Right lobe of liver (tissue), 6 donors: ENCODE measurements at regions not wholly inside any gene's neighbourhood (a gene's known extent, or its start where the extent isn't known, plus 50 kb on each side); places are given as distances from the start of the nearest gene placed in this dataset.
"Not testable (repeated sequence)": the region's sequence is repeated elsewhere in the genome, so short reads cannot be mapped to it uniquely, and the experiment has no call there.

Experiments
- ATAC-seq, 4 donors: fragments of 200-7000 bp; cut with Tn5 transposase; one replicate each; pipeline ENCODE4 v1.9.1; 2020; ENCODE audit warnings: mild to moderate bottlenecking in 4 of 4, moderate library complexity in 4 of 4
- DNase-seq, 3 donors: peaks; one replicate each; pipeline ENCODE4 v3.0.0-alpha.2; 2020
- H3K27ac ChIP-seq, 3 donors: fragments of 200-600 bp; one replicate each; pipeline ENCODE4 v1.8.0; 2022
- H3K27me3 ChIP-seq, 2 donors: fragments of 200-600 bp; one replicate each; pipeline ENCODE4 v1.8.0; 2022
- H3K36me3 ChIP-seq, 4 donors: fragments of 200-600 bp; sonication (generic) in 1 of 4; one replicate each; pipeline versions ENCODE4 v1.5.1 to v1.8.0; 2017 to 2022; ENCODE audit warnings: control low read depth in 1 of 4
- H3K4me1 ChIP-seq, 4 donors: fragments of 200-600 bp; sonication (generic) in 1 of 4; one replicate each; pipeline versions ENCODE4 v1.5.1 to v1.8.0; 2017 to 2022; ENCODE audit warnings: control low read depth in 1 of 4
- H3K4me3 ChIP-seq, 3 donors: fragments of 200-600 bp; one replicate each; pipeline ENCODE4 v1.8.0; 2022
- H3K9me3 ChIP-seq, 4 donors: fragments of 200-600 bp; sonication (generic) in 1 of 4; one replicate each; pipeline versions ENCODE4 v1.5.1 to v1.8.0; 2017 to 2022; ENCODE audit warnings: control low read depth in 1 of 4
- CTCF ChIP-seq, 4 donors: fragments of 200-600 bp in 3 of 4; fragments of 450-650 bp in 1 of 4; IDR thresholded peaks; one replicate each; pipeline versions ENCODE4 v1.5.1 to v1.8.0; 2016 to 2022; ENCODE audit warnings: antibody characterized with exemption in 4 of 4, mild to moderate bottlenecking in 2 of 4
- POLR2A ChIP-seq: fragments of 450-650 bp; IDR thresholded peaks from one replicate; pipeline ENCODE4 v1.6.1; 2017; ENCODE audit warnings: antibody characterized with exemption, mild to moderate bottlenecking
- WGBS: methylation state at CpG from one replicate; pipeline ENCODE4 v1.1.6; 2018; ENCODE audit warnings: low coverage, low lambda C conversion rate; ENCODE audit not compliant: insufficient coverage; ENCODE audit errors: missing lambda C conversion rate; 5-methylcytosine and 5-hydroxymethylcytosine counted together
- intact Hi-C, 2 donors: fragments of 100-400 bp; cut with DNase I; formaldehyde crosslinking; loops; one replicate each; pipeline versions ENCODE4 v1.11.2 to v1.14.1; 2022
- donor health status: DM: no; HTN: yes; CAD: no.
- donor health status: DM: no; HTN: no; CAD: no.
- donor health status: DM: no; HTN: no; CAD: no.
- donor health status: DM: no; HTN: yes; CAD: no.
- donor health status: DM: no; HTN: yes; CAD: no.

- Histone ChIP-seq H3K27me3 (no peaks in the 10 kb centered on the region), H3K9me3 (no peaks in the 10 kb centered on the region), H3K4me3 (no peak overlapping the region), H3K4me1 (no peaks in the 10 kb centered on the region), H3K27ac (no peak overlapping the region), H3K36me3 (no peaks in the 10 kb centered on the region)
- no peak for TF ChIP-seq POLR2A
- TF ChIP-seq CTCF (IDR thresholded peaks at IDR 0.05), result no peak
- intact Hi-C loops, result no loop called here
- 60% methylated on average over 3 of the region's 3 CpGs for WGBS
- DNase-seq (no peak), ATAC-seq (no peak)
Measured at GRCh38 chr2:174673876-174674275, 76.3 kb upstream of the WIPF1 start.

GRCh38 chr2:174673440-174673839 lies 75.8 kb upstream of the WIPF1 start:
- no peaks in the 10 kb centered on the region for H3K9me3 ChIP-seq
- intact Hi-C loops, result no loop called here
- H3K4me1 ChIP-seq, result no peaks in the 10 kb centered on the region
- ATAC-seq, result no peak
- no peaks in the 10 kb centered on the region for H3K27me3 ChIP-seq
- TF ChIP-seq POLR2A, result no peak
- TF ChIP-seq CTCF (IDR thresholded peaks at IDR 0.05), result no peak
- WGBS, result 76% methylated on average over 6 of the region's 7 CpGs
- H3K36me3 ChIP-seq, result no peaks in the 10 kb centered on the region
- H3K4me3 ChIP-seq, result no peak overlapping the region
- no peak overlapping the region for H3K27ac ChIP-seq
- no peak for DNase-seq

GRCh38 chr2:174671532-174671931 lies 73.9 kb upstream of the WIPF1 start:
- ATAC-seq, H3K4me3 ChIP-seq, intact Hi-C loops, H3K27me3 ChIP-seq, H3K36me3 ChIP-seq, DNase-seq, H3K4me1 ChIP-seq, H3K27ac ChIP-seq, H3K9me3 ChIP-seq: not testable (repeated sequence)
- 90% methylated on average over 5 of the region's 10 CpGs for WGBS

- H3K27me3 ChIP-seq, result no peaks in the 10 kb centered on the region
- no peaks in the 10 kb centered on the region for H3K9me3 ChIP-seq
- 92% methylated on average over 2 of the region's 4 CpGs for WGBS
- ATAC-seq (no peak), DNase-seq (no peak)
- TF ChIP-seq POLR2A (no peak), CTCF (IDR thresholded peaks at IDR 0.05) (no peak)
- H3K4me1 ChIP-seq, result peaks cover 0 to 4% (median 0%) of the 10 kb centered on the region in 4 donors
- H3K27ac ChIP-seq, result no peak overlapping the region
- no peaks in the 10 kb centered on the region for H3K36me3 ChIP-seq
- intact Hi-C loops, result no loop called here
- H3K4me3 ChIP-seq, result no peak overlapping the region
Measured at GRCh38 chr2:174670446-174670845, 72.8 kb upstream of the WIPF1 start.

GRCh38 chr2:174669336-174669735 lies 71.7 kb upstream of the WIPF1 start:
- ATAC-seq (no peak), DNase-seq (no peak)
- H3K4me1 ChIP-seq, result peaks cover 0 to 4% (median 0%) of the 10 kb centered on the region in 4 donors
- H3K4me3 ChIP-seq, result no peak overlapping the region
- no peaks in the 10 kb centered on the region for H3K27me3 ChIP-seq
- intact Hi-C loops, result no loop called here
- H3K36me3 ChIP-seq, result no peaks in the 10 kb centered on the region
- no peaks in the 10 kb centered on the region for H3K9me3 ChIP-seq
- TF ChIP-seq POLR2A, result no peak
- no peak for TF ChIP-seq CTCF (IDR thresholded peaks at IDR 0.05)
- WGBS, result 80% methylated on average over 5 of the region's 5 CpGs
- H3K27ac ChIP-seq, result no peak overlapping the region
